ENCODE measurements at regions not wholly inside any gene's neighbourhood (a gene's known extent, or its start where the extent isn't known, plus 50 kb on each side); places are given as distances from the start of the nearest gene placed in this dataset.

DNA sequence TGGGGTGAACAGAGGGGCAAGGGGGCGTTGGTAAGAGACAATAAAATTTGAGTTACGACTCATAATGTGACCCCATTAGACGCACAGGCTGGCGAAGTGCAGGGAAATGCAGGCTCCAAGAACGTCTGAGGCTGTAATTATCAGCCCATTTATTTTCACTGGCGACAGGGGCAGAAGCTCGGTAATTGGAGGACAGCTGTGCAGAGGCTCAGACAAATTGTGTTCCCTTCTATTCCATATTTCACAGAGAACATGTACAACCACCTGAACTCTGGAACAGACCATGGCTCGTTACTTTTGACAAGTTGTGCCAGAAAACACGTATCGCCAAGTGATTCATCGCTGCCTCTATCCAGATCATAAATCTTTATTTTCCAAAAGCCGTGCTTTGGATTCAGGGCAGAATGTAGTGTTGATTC is 137.3 kb upstream of the FRMD4A start:
- Histone ChIP-seq H2AFZ (ENCODE audit: low read length) (no peak overlapping the region), H3K4me1 (ENCODE audit: low read length) (peaks cover 12% of the 10 kb centered on the region), H3K4me3 (ENCODE audit: low read length) (no peak overlapping the region), H3K27me3 (ENCODE audit: low read length) (no peaks in the 10 kb centered on the region), H3K27ac (ENCODE audit: low read length) (no peak overlapping the region), H3K9ac (ENCODE audit: low read length) (no peak overlapping the region), H3K9me3 (ENCODE audit: low read length) (no peaks in the 10 kb centered on the region), H3K4me2 (ENCODE audit: low read depth, low read length, poor library complexity, severe bottlenecking) (no peak overlapping the region), H3K79me2 (ENCODE audit: low read length) (no peaks in the 10 kb centered on the region), H3K36me3 (ENCODE audit: insufficient read depth, low read length) (no peaks in the 10 kb centered on the region), H4K20me1 (ENCODE audit: insufficient read depth, low read depth, low read length) (no peaks in the 10 kb centered on the region), H3K9me2 (replicated peaks; ENCODE audit: insufficient read depth, low read length) (no peaks in the 10 kb centered on the region)
- no peak for DNase-seq

DNA sequence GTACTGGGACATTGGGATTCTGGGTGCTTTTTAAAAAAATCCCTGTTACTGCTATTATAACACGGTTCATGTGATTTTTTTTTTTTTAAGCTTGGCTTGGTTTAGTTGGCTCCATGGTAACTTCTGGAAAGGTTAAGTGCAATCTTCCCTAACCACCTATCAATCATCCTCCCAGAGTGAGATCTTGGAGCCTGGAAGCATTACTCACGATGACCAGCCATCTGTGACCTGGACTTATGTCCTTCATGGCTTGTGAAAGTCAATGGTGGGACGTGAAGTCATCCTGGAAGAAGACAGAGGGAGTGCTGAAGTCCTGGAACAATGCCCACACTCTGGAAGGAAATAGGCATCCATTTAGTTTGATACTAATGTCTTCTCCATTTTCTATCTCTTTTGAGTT is 135.5 kb upstream of the FRMD4A start:
- no peaks in the 10 kb centered on the region for H3K9me3 ChIP-seq (ENCODE audit: low read length)
- no peaks in the 10 kb centered on the region for H3K36me3 ChIP-seq (ENCODE audit: insufficient read depth, low read length)
- DNase-seq: no peak
- H3K27ac ChIP-seq (ENCODE audit: low read length): no peak overlapping the region
- no peaks in the 10 kb centered on the region for H4K20me1 ChIP-seq (ENCODE audit: insufficient read depth, low read depth, low read length)
- no peak overlapping the region for H3K9ac ChIP-seq (ENCODE audit: low read length)
- no peaks in the 10 kb centered on the region for H3K9me2 ChIP-seq (replicated peaks; ENCODE audit: insufficient read depth, low read length)
- H3K79me2 ChIP-seq (ENCODE audit: low read length): no peaks in the 10 kb centered on the region
- H3K4me3 ChIP-seq (ENCODE audit: low read length): no peak overlapping the region
- peaks cover 12% of the 10 kb centered on the region for H3K4me1 ChIP-seq (ENCODE audit: low read length)
- H3K27me3 ChIP-seq (ENCODE audit: low read length): no peaks in the 10 kb centered on the region
- H2AFZ ChIP-seq (ENCODE audit: low read length): no peak overlapping the region
- no peak overlapping the region for H3K4me2 ChIP-seq (ENCODE audit: low read depth, low read length, poor library complexity, severe bottlenecking)

DNA sequence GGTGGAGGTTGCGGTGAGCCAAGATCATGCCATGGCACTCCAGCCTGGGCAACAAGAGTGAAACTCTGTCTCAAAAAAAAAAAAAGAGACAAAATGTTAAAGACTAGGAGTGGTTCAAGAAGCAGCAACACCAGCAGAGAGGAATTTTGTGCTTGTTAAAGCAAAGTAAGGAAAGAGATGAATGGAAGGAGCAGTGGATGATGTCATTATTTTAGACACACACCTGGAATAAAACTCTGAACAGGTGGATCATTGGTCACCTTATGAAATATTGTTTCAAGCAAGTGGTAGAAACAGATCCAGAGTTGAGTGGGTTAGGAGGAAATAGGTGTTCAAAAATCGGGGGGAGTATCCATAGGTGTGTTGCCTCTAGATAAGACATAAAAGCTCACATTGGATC is 129.7 kb upstream of the FRMD4A start:
- no peak for DNase-seq
- H3K27ac ChIP-seq (ENCODE audit: low read length): no peak overlapping the region
- H3K4me1 ChIP-seq (ENCODE audit: low read length): no peaks in the 10 kb centered on the region
- H3K9me2 ChIP-seq (replicated peaks; ENCODE audit: insufficient read depth, low read length): no peaks in the 10 kb centered on the region
- no peaks in the 10 kb centered on the region for H3K9me3 ChIP-seq (ENCODE audit: low read length)
- H3K4me2 ChIP-seq (ENCODE audit: low read depth, low read length, poor library complexity, severe bottlenecking): no peak overlapping the region
- no peak overlapping the region for H2AFZ ChIP-seq (ENCODE audit: low read length)
- H4K20me1 ChIP-seq (ENCODE audit: insufficient read depth, low read depth, low read length): no peaks in the 10 kb centered on the region
- H3K9ac ChIP-seq (ENCODE audit: low read length): no peak overlapping the region
- no peaks in the 10 kb centered on the region for H3K36me3 ChIP-seq (ENCODE audit: insufficient read depth, low read length)
- no peak overlapping the region for H3K4me3 ChIP-seq (ENCODE audit: low read length)
- no peaks in the 10 kb centered on the region for H3K79me2 ChIP-seq (ENCODE audit: low read length)
- no peaks in the 10 kb centered on the region for H3K27me3 ChIP-seq (ENCODE audit: low read length)

DNA sequence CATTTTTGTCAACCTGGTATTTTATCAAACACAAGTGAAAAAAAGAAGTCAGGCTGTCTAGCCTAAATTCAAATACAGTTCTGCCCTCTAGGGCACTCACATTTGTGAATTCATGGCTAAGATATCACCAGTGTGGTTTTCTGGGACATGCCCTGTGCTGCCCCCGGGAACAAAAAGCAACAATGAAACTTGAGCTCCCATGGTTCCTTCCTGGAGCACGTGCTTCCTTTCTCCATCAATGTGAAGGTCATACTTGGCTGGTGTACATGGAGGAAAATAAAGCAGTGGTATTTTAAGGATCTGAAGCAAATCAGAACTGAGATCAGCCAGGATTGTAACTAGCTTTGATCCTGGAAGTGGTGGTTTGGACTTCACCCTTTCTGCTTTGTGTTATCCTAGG is 128.9 kb upstream of the FRMD4A start:
- H3K27ac ChIP-seq (ENCODE audit: low read length): no peak overlapping the region
- no peaks in the 10 kb centered on the region for H4K20me1 ChIP-seq (ENCODE audit: insufficient read depth, low read depth, low read length)
- no peak overlapping the region for H3K4me2 ChIP-seq (ENCODE audit: low read depth, low read length, poor library complexity, severe bottlenecking)
- H3K9ac ChIP-seq (ENCODE audit: low read length): no peak overlapping the region
- no peaks in the 10 kb centered on the region for H3K4me1 ChIP-seq (ENCODE audit: low read length)
- H3K9me2 ChIP-seq (replicated peaks; ENCODE audit: insufficient read depth, low read length): no peaks in the 10 kb centered on the region
- H3K36me3 ChIP-seq (ENCODE audit: insufficient read depth, low read length): no peaks in the 10 kb centered on the region
- H3K9me3 ChIP-seq (ENCODE audit: low read length): no peaks in the 10 kb centered on the region
- no peaks in the 10 kb centered on the region for H3K79me2 ChIP-seq (ENCODE audit: low read length)
- no peak overlapping the region for H2AFZ ChIP-seq (ENCODE audit: low read length)
- DNase-seq: no peak
- H3K4me3 ChIP-seq (ENCODE audit: low read length): no peak overlapping the region
- H3K27me3 ChIP-seq (ENCODE audit: low read length): no peaks in the 10 kb centered on the region

DNA sequence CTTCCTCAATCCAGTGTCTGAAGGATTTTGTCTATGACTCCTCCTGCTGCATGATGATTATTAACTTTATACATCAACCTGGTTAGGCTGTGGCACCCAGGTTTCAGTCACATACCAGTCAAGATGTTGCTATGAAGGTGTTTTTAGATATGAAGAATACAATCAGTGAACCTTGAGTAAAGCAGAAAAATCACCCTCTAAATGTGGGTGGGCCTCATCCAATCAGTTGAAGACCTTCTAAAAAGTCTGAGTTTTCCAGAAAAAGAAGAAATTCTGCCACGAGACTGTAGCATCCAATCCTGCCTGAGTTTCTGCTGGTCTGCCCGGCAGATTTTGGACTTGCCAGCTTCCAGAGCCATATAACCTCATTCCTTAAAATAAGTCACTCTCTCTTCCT is 126.1 kb upstream of the FRMD4A start:
- H3K4me3 ChIP-seq (ENCODE audit: low read length): no peak overlapping the region
- H3K9me2 ChIP-seq (replicated peaks; ENCODE audit: insufficient read depth, low read length): no peaks in the 10 kb centered on the region
- H4K20me1 ChIP-seq (ENCODE audit: insufficient read depth, low read depth, low read length): no peaks in the 10 kb centered on the region
- H3K27ac ChIP-seq (ENCODE audit: low read length): no peak overlapping the region
- H2AFZ ChIP-seq (ENCODE audit: low read length): no peak overlapping the region
- no peaks in the 10 kb centered on the region for H3K9me3 ChIP-seq (ENCODE audit: low read length)
- no peaks in the 10 kb centered on the region for H3K27me3 ChIP-seq (ENCODE audit: low read length)
- no peaks in the 10 kb centered on the region for H3K79me2 ChIP-seq (ENCODE audit: low read length)
- H3K4me2 ChIP-seq (ENCODE audit: low read depth, low read length, poor library complexity, severe bottlenecking): no peak overlapping the region
- H3K36me3 ChIP-seq (ENCODE audit: insufficient read depth, low read length): no peaks in the 10 kb centered on the region
- H3K4me1 ChIP-seq (ENCODE audit: low read length): no peaks in the 10 kb centered on the region
- no peak for DNase-seq
- H3K9ac ChIP-seq (ENCODE audit: low read length): no peak overlapping the region

DNA sequence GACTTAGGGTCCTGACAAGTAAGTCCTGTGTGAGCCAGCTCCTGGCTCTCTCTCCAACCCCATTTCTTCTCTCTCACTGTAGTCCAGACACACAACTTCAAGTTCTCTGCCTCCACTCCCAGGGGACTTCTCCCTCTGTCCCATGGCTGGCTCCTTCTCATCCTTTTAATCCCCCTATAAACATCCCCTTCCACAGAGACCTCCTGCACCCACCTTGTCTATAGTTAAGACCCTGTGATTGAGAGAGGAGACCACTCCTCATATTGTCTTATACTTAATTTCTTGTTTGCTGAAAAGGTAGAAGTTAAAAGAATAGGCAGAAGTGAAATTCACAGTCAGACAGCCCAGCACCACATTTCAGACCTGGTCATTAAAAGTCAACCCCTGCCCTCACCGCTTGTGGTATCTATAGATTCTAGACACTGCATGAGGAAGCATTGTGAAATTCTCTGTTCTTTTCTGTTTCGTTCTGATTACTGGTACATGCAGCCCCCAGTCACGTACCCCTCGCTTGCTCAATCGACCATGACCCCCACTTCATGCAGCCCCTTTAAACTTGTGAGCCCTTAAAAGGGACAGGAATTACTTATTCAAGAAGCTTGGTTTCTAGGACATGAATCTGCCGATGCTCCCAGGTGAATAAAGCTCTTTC is 125.6 kb upstream of the FRMD4A start:
- no peaks in the 10 kb centered on the region for H4K20me1 ChIP-seq (ENCODE audit: insufficient read depth, low read depth, low read length)
- no peak overlapping the region for H3K4me2 ChIP-seq (ENCODE audit: low read depth, low read length, poor library complexity, severe bottlenecking)
- no peaks in the 10 kb centered on the region for H3K27me3 ChIP-seq (ENCODE audit: low read length)
- DNase-seq: no peak
- H3K27ac ChIP-seq (ENCODE audit: low read length): no peak overlapping the region
- no peaks in the 10 kb centered on the region for H3K9me2 ChIP-seq (replicated peaks; ENCODE audit: insufficient read depth, low read length)
- no peaks in the 10 kb centered on the region for H3K4me1 ChIP-seq (ENCODE audit: low read length)
- no peaks in the 10 kb centered on the region for H3K9me3 ChIP-seq (ENCODE audit: low read length)
- no peak overlapping the region for H3K4me3 ChIP-seq (ENCODE audit: low read length)
- H3K9ac ChIP-seq (ENCODE audit: low read length): no peak overlapping the region
- no peaks in the 10 kb centered on the region for H3K79me2 ChIP-seq (ENCODE audit: low read length)
- H2AFZ ChIP-seq (ENCODE audit: low read length): no peak overlapping the region
- no peaks in the 10 kb centered on the region for H3K36me3 ChIP-seq (ENCODE audit: insufficient read depth, low read length)

DNA sequence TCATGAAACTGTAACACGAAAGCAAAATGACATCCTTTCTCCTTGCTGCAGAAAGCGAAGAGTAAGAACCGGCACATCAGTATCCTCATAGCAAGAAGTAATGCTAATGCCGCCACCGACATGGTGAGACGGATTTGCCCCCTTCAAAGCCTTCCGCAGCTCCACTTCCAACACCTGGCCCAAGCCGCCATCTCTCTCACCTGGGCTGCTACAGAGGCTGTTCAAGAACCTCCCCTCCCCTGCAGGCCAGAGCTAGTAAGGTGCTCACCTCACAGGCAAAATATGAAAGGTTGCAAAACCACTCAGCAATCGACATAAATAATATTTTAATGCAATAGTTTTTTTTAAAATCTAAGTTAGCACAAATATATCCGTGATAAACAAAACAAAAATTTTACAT is 123.9 kb upstream of the FRMD4A start:
- H2AFZ ChIP-seq (ENCODE audit: low read length): no peak overlapping the region
- H3K9ac ChIP-seq (ENCODE audit: low read length): no peak overlapping the region

DNA sequence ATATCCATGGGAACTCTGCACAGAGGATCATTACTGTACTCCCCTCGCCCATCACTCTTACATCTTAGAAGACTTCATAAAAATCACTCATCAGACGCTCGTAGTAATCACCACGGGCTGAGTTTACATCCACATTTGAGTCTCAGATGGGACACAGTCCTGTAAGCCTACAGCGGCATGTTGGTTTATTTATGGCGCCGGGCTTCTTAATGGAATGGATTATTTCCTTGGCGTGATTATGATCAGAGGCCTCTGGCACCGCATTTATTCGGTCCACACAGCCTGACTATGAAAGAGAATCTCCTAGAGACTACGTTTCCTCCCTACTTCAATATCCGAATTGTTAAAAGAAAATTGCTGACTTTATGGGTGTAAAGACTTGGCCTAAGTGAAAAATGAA is 123.5 kb upstream of the FRMD4A start:
- no peak overlapping the region for H3K27ac ChIP-seq (ENCODE audit: low read length)
- H3K36me3 ChIP-seq (ENCODE audit: insufficient read depth, low read length): no peaks in the 10 kb centered on the region
- H3K4me3 ChIP-seq (ENCODE audit: low read length): no peak overlapping the region
- H2AFZ ChIP-seq (ENCODE audit: low read length): no peak overlapping the region
- H3K4me2 ChIP-seq (ENCODE audit: low read depth, low read length, poor library complexity, severe bottlenecking): no peak overlapping the region
- no peaks in the 10 kb centered on the region for H4K20me1 ChIP-seq (ENCODE audit: insufficient read depth, low read depth, low read length)
- no peak for DNase-seq
- no peaks in the 10 kb centered on the region for H3K9me3 ChIP-seq (ENCODE audit: low read length)
- no peaks in the 10 kb centered on the region for H3K4me1 ChIP-seq (ENCODE audit: low read length)
- H3K9me2 ChIP-seq (replicated peaks; ENCODE audit: insufficient read depth, low read length): no peaks in the 10 kb centered on the region
- no peaks in the 10 kb centered on the region for H3K27me3 ChIP-seq (ENCODE audit: low read length)
- H3K79me2 ChIP-seq (ENCODE audit: low read length): no peaks in the 10 kb centered on the region
- H3K9ac ChIP-seq (ENCODE audit: low read length): no peak overlapping the region

More for the DNA sequence above, 123.9 kb upstream of the FRMD4A start:
- Histone ChIP-seq H3K9me3 (ENCODE audit: low read length) (no peaks in the 10 kb centered on the region), H3K27me3 (ENCODE audit: low read length) (no peaks in the 10 kb centered on the region), H3K36me3 (ENCODE audit: insufficient read depth, low read length) (no peaks in the 10 kb centered on the region), H3K4me3 (ENCODE audit: low read length) (no peak overlapping the region), H3K4me2 (ENCODE audit: low read depth, low read length, poor library complexity, severe bottlenecking) (no peak overlapping the region), H4K20me1 (ENCODE audit: insufficient read depth, low read depth, low read length) (no peaks in the 10 kb centered on the region), H3K79me2 (ENCODE audit: low read length) (no peaks in the 10 kb centered on the region), H3K4me1 (ENCODE audit: low read length) (no peaks in the 10 kb centered on the region), H3K9me2 (replicated peaks; ENCODE audit: insufficient read depth, low read length) (no peaks in the 10 kb centered on the region), H3K27ac (ENCODE audit: low read length) (no peak overlapping the region)
- no peak for DNase-seq

DNA sequence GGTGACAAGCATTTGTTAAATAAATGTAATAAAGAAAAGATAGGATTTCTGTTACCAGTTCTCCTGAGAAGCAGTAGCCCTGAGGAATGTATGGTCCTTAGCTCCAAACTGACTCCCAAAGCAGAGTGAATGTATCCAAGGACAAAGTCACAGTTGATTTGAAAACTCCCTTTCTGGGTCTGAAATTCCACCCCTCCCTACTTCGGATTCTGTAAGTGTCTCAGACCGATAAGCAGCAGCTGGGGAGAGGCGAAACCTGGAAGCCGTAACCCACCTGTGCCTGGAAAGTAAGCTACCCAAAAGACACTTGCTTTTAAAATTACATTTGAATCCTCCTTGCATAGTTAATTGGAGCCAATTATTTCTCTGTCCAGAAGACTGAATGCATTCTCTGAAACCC is 122.9 kb upstream of the FRMD4A start:
- Histone ChIP-seq H3K4me1 (ENCODE audit: low read length) (no peaks in the 10 kb centered on the region), H2AFZ (ENCODE audit: low read length) (no peak overlapping the region), H3K9me3 (ENCODE audit: low read length) (no peaks in the 10 kb centered on the region), H3K4me2 (ENCODE audit: low read depth, low read length, poor library complexity, severe bottlenecking) (no peak overlapping the region), H3K9me2 (replicated peaks; ENCODE audit: insufficient read depth, low read length) (no peaks in the 10 kb centered on the region), H3K4me3 (ENCODE audit: low read length) (no peak overlapping the region), H3K27ac (ENCODE audit: low read length) (no peak overlapping the region), H3K9ac (ENCODE audit: low read length) (no peak overlapping the region), H4K20me1 (ENCODE audit: insufficient read depth, low read depth, low read length) (no peaks in the 10 kb centered on the region), H3K36me3 (ENCODE audit: insufficient read depth, low read length) (no peaks in the 10 kb centered on the region), H3K79me2 (ENCODE audit: low read length) (no peaks in the 10 kb centered on the region), H3K27me3 (ENCODE audit: low read length) (no peaks in the 10 kb centered on the region)
- DNase-seq: no peak

All from Karpas-422 (cell line).